H1 (cell line): ENCODE measurements at regions not wholly inside any gene's neighbourhood (a gene's known extent, or its start where the extent isn't known, plus 50 kb on each side); places are given as distances from the start of the nearest gene placed in this dataset.

Experiments used
- MAX ChIP-seq: IDR thresholded peaks from 2 replicates; pipeline ENCODE4 v1.6.1; 2012; ENCODE audit warnings: inconsistent platforms
- POLR2AphosphoS5 ChIP-seq: IDR thresholded peaks from 2 replicates; pipeline ENCODE4 v1.6.1; 2011; ENCODE audit warnings: low read depth, low read length
- SIN3A ChIP-seq, 2 experiments: IDR thresholded peaks in 1 of 2; conservative IDR thresholded peaks in 1 of 2; 2 replicates each; pipeline ENCODE4 v1.6.1; 2011 to 2012; ENCODE audit warnings: low read length in 2 of 2, improper control_type of control experiment in 1 of 2, low read depth in 1 of 2, mild to moderate bottlenecking in 1 of 2
- SP2 ChIP-seq: IDR thresholded peaks from 2 replicates; pipeline ENCODE4 v1.6.1; 2012; ENCODE audit warnings: mild to moderate bottlenecking, low read length, inconsistent platforms
- TBP ChIP-seq: IDR thresholded peaks from 2 replicates; pipeline ENCODE4 v1.6.1; 2011; ENCODE audit warnings: low read depth, low read length, improper control_type of control experiment
- TF ChIP-seq, protein P1 (sequence below), 3 experiments: IDR thresholded peaks; 1 replicate in 2 of 3; 2 replicates in 1 of 3; pipeline versions ENCODE4 v1.5.1 to v1.6.1; 2011; ENCODE audit warnings: low read length in 3 of 3, mild to moderate bottlenecking in 3 of 3, inconsistent platforms in 2 of 3, low read depth in 1 of 3, moderate library complexity in 1 of 3; ENCODE audit not compliant: insufficient read depth in 1 of 3; ENCODE audit errors: control extremely low read depth in 1 of 3

DNA sequence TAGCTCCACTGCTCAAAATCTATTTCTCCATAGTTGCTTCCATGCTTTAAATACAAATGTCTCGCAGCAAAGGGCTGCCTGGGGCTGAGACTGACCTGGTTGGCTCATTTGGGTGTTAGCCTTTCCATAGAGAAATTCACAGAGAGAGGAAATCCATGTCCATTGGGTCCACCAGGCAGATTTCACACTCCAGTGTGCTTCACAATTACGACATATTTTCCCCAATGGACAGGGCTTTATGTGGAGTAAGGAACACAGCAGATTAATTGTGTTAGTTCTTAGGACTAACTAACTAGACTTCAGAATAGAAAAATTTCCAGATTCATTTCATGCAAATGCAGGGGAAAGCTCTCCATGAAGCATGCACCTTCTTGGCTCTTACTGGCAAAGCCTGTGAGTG lies 180.7 kb downstream of the FBXO15 start:
- TF ChIP-seq, protein P1, sequence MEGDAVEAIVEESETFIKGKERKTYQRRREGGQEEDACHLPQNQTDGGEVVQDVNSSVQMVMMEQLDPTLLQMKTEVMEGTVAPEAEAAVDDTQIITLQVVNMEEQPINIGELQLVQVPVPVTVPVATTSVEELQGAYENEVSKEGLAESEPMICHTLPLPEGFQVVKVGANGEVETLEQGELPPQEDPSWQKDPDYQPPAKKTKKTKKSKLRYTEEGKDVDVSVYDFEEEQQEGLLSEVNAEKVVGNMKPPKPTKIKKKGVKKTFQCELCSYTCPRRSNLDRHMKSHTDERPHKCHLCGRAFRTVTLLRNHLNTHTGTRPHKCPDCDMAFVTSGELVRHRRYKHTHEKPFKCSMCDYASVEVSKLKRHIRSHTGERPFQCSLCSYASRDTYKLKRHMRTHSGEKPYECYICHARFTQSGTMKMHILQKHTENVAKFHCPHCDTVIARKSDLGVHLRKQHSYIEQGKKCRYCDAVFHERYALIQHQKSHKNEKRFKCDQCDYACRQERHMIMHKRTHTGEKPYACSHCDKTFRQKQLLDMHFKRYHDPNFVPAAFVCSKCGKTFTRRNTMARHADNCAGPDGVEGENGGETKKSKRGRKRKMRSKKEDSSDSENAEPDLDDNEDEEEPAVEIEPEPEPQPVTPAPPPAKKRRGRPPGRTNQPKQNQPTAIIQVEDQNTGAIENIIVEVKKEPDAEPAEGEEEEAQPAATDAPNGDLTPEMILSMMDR (IDR thresholded peaks at IDR 0.05; ENCODE audit: control extremely low read depth in 1 of 3, insufficient read depth in 1 of 3, low read depth in 1 of 3, low read length in 3 of 3) = no peak
- no peak for TF ChIP-seq TBP
- TF ChIP-seq SP2 = no peak
- no peak for TF ChIP-seq POLR2AphosphoS5
- no peak for TF ChIP-seq MAX
- no peak for TF ChIP-seq SIN3A (conservative IDR thresholded peaks at IDR 0.05 in 1 of 2, IDR thresholded peaks at IDR 0.05 in 1 of 2; ENCODE audit: low read depth in 1 of 2, low read length in 2 of 2)
